MCF 10A (cell line): ENCODE measurements at regions not wholly inside any gene's neighbourhood (a gene's known extent, or its start where the extent isn't known, plus 50 kb on each side); places are given as distances from the start of the nearest gene placed in this dataset.

ENCODE experiments used
- BruUV-seq: library from RNA; stranded (reverse); fragments of 400-500 nt; replicated peaks from 2 replicates; lab custom pipeline; 2021; lab: Mats Ljungman, UMichigan
- CTCF ChIA-PET: fragments of 300-600 bp; sonication (Branson Sonifier 250); formaldehyde crosslinking; extraction: SDS; loops from one replicate; lab custom pipeline; 2021; ENCODE audit warnings: antibody characterized with exemption, inconsistent platforms; lab: Yijun Ruan, JAX
- POLR2A ChIA-PET: fragments of 300-600, 350-650 bp; sonication (Branson Sonifier 250); formaldehyde crosslinking; extraction: SDS; loops from one replicate; lab custom pipeline; 2020; ENCODE audit warnings: antibody characterized with exemption, inconsistent platforms; lab: Yijun Ruan, JAX
- DNase-seq: peaks from one replicate; pipeline ENCODE4 v3.0.0-alpha.2; 2018; ENCODE audit not compliant: unreplicated experiment
- H3K27ac Mint-ChIP-seq: one replicate; pipeline ENCODE4 v1.8.0; 2022; ENCODE audit warnings: mild to moderate bottlenecking, low read depth, mixed read lengths; ENCODE audit not compliant: unreplicated experiment
- H3K27me3 Mint-ChIP-seq: one replicate; pipeline ENCODE4 v1.8.0; 2022; ENCODE audit warnings: mixed read lengths; ENCODE audit not compliant: insufficient read depth, unreplicated experiment
- H3K36me3 Mint-ChIP-seq: one replicate; pipeline ENCODE4 v1.8.0; 2022; ENCODE audit warnings: mild to moderate bottlenecking, moderate library complexity, mixed read lengths; ENCODE audit not compliant: insufficient read depth, unreplicated experiment
- H3K4me1 Mint-ChIP-seq: one replicate; pipeline ENCODE4 v1.8.0; 2022; ENCODE audit warnings: mixed read lengths; ENCODE audit not compliant: insufficient read depth, unreplicated experiment
- H3K4me3 Mint-ChIP-seq: one replicate; pipeline ENCODE4 v1.8.0; 2022; ENCODE audit warnings: mild to moderate bottlenecking, moderate library complexity, mixed read lengths; ENCODE audit not compliant: unreplicated experiment
- H3K9me3 Mint-ChIP-seq: one replicate; pipeline ENCODE4 v1.8.0; 2022; ENCODE audit warnings: mixed read lengths; ENCODE audit not compliant: unreplicated experiment
- intact Hi-C: fragments of 100-400 bp; cut with micrococcal nuclease; formaldehyde crosslinking; loops from 2 replicates; pipeline ENCODE4 v1.14.1; 2022
- TF ChIP-seq, protein P1 (sequence below): fragments of 200-600 bp; IDR thresholded peaks from one replicate; pipeline ENCODE4 v1.8.0; 2022; ENCODE audit warnings: antibody characterized with exemption, mild to moderate bottlenecking; ENCODE audit not compliant: unreplicated experiment

DNA sequence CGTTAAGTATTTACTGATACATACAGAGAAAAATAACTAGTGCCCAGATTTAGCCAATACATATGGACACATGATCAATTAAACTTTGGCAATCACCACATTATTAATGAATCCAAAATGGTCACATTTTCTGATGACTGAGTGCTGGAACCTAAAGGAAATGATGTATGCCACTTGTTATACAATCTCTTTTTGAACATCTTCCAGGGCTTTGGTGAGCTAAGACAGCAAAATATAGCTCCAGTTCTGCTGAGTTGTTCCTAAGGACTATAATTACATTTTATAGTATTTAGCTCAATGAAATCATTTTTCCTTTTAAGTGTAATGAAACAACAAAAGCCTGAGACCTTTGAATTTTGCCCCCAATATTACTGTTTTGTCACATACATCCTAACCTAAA lies 329.1 kb upstream of the ATP2B1 start:
- H3K9me3 Mint-ChIP-seq = peaks cover 20% of the 10 kb centered on the region
- peaks cover 14% of the 10 kb centered on the region for H3K4me1 Mint-ChIP-seq
- H3K4me3 Mint-ChIP-seq = no peak overlapping the region
- H3K27me3 Mint-ChIP-seq = no peaks in the 10 kb centered on the region
- POLR2A ChIA-PET = no interaction called here
- CTCF ChIA-PET = no interaction called here
- H3K27ac Mint-ChIP-seq = no peak overlapping the region
- TF ChIP-seq, protein P1, sequence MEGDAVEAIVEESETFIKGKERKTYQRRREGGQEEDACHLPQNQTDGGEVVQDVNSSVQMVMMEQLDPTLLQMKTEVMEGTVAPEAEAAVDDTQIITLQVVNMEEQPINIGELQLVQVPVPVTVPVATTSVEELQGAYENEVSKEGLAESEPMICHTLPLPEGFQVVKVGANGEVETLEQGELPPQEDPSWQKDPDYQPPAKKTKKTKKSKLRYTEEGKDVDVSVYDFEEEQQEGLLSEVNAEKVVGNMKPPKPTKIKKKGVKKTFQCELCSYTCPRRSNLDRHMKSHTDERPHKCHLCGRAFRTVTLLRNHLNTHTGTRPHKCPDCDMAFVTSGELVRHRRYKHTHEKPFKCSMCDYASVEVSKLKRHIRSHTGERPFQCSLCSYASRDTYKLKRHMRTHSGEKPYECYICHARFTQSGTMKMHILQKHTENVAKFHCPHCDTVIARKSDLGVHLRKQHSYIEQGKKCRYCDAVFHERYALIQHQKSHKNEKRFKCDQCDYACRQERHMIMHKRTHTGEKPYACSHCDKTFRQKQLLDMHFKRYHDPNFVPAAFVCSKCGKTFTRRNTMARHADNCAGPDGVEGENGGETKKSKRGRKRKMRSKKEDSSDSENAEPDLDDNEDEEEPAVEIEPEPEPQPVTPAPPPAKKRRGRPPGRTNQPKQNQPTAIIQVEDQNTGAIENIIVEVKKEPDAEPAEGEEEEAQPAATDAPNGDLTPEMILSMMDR = no peak
- intact Hi-C loops = no loop called here
- no peaks in the 10 kb centered on the region for H3K36me3 Mint-ChIP-seq
- DNase-seq = no peak
- no TSS peak for BruUV-seq

DNA sequence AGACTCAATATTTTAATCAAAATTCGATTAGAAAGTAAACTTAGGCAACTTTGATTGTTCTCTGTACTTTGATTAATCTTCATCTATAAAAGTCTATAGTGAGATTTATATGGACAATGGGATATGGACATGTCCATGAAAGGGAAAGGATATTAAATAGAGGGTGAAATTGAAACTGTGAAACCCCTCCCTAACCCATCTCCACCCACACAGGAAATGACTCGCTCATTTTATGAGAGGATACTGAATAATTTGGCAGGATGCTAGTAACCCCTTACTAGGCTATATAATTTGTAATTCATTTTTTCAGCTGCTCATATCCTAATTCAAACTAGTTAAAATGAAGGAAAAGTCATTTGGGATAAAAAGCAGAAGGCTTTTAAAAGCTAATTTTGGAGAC lies 328.0 kb upstream of the ATP2B1 start:
- TF ChIP-seq, protein P1 = no peak
- intact Hi-C loops = no loop called here
- Mint-ChIP-seq H3K36me3 (no peaks in the 10 kb centered on the region), H3K27ac (no peak overlapping the region), H3K9me3 (peaks cover 20% of the 10 kb centered on the region), H3K27me3 (no peaks in the 10 kb centered on the region), H3K4me1 (peaks cover 14% of the 10 kb centered on the region), H3K4me3 (no peak overlapping the region)
- DNase-seq = peak; percentile 39
- CTCF ChIA-PET = interaction anchor here (0.7 to 1.0 kb wide), 2 partner anchors 19 to 216 kb away, joined by 3 read pairs; no protein-coding TSS in a partner anchor
- POLR2A ChIA-PET = no interaction called here
- BruUV-seq = no TSS peak

DNA sequence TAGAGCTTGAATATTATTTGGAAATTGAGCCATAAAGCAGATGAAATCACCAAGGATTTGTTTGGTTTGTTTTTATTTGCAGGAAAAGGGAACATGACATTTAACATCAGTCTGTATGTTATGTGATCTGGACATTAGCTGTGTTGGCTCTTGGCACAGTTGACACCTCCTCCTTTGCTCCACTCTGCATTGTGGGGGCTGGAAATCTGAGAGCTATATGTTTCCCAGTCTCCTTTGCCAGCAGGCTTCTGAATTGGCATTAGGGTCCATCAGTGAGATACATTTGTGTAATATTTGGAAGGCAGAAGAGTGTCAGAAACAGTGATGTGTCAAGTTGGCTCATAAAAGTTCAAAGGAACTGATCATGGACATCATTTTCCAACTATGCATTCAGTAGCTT lies 322.1 kb upstream of the ATP2B1 start:
- intact Hi-C loops = no loop called here
- H3K27me3 Mint-ChIP-seq = no peaks in the 10 kb centered on the region
- no peak overlapping the region for H3K27ac Mint-ChIP-seq
- peaks cover 11% of the 10 kb centered on the region for H3K9me3 Mint-ChIP-seq
- no peak overlapping the region for H3K4me3 Mint-ChIP-seq
- no TSS peak for BruUV-seq
- POLR2A ChIA-PET = interaction anchor here (0.8 kb wide), 1 partner anchor 11 kb away, joined by 3 read pairs; no protein-coding TSS in a partner anchor
- TF ChIP-seq, protein P1 = no peak
- DNase-seq = no peak
- CTCF ChIA-PET = interaction anchor here (0.5 kb wide), 1 partner anchor 13 kb away, joined by 3 read pairs; no protein-coding TSS in a partner anchor
- no peaks in the 10 kb centered on the region for H3K4me1 Mint-ChIP-seq
- H3K36me3 Mint-ChIP-seq = no peaks in the 10 kb centered on the region

DNA sequence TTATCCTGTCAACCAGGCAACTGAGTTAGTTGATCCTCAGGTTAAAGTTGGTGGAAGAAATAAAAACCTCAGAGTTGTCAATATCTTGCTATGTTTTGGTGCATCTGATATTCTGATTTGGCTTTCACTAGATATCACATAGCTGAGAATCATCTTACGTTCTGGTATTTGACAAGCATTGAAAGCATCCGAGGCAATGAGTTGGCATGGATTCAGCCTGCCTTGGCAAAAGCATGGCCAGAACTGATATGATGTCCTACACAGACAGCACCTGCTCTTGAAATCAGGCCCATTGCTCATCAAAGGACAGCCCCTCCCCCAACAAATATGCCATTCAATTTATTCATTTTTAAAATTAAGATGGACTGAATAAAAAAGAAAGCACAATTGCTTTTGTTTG lies 320.7 kb upstream of the ATP2B1 start:
- no TSS peak for BruUV-seq
- no peak for DNase-seq
- ChIA-PET POLR2A (no interaction called here), CTCF (interaction anchor here (0.6 kb wide), 1 partner anchor 1261 kb away, joined by 3 read pairs; no protein-coding TSS in a partner anchor)
- H3K27me3 Mint-ChIP-seq = no peaks in the 10 kb centered on the region
- H3K9me3 Mint-ChIP-seq = no peaks in the 10 kb centered on the region
- no peaks in the 10 kb centered on the region for H3K36me3 Mint-ChIP-seq
- H3K4me3 Mint-ChIP-seq = no peak overlapping the region
- intact Hi-C loops = no loop called here
- H3K27ac Mint-ChIP-seq = no peak overlapping the region
- TF ChIP-seq, protein P1 = no peak
- peaks cover 4% of the 10 kb centered on the region for H3K4me1 Mint-ChIP-seq
